ENCODE measurements at regions not wholly inside any gene's neighbourhood (a gene's known extent, or its start where the extent isn't known, plus 50 kb on each side); places are given as distances from the start of the nearest gene placed in this dataset.

DNA sequence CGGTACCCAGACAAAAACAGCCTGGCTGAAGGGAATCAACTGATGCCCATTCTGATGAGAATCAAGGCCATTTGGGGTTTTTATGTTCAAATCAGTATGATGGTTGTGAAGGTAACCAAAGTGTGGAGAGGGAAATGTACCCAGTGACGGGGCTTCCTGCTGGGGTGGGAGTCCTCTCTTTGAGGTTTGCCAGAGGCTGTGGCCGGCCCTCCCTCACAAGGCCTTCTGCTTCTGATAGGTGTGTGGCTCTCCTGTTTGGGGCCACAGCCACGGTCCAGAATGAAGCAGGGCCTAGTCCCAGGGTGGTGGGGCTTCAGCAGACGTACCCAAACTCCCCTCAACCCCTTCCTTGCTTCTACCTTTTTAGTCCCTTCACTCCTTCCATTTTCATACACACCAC is 86.7 kb upstream of the NAA20 start:
- no peak for DNase-seq

DNA sequence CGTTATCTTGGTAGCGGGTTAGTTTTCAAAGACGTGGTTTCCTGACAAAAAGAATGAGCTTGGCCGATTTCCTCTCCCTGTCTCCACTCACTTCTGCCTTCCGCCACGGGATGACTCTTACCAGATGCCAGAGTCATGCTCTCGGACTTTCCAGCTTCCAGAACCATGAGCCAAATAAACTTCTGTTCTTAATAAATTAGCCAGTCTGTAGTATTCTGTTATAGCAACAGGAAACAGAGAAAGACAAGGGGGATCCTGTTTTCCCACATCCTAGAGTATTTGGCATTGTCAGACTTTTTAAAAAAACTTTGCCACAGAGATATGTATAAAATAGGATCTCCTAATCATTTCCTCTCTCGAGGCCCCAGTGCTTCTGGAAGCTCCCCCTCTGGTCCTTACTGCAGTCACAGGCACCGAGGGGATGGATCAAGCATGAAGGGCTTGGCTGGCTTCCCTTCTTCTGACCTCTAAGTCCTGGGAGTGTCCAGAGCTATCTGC is 84.9 kb upstream of the NAA20 start:
- no peak for DNase-seq

DNA sequence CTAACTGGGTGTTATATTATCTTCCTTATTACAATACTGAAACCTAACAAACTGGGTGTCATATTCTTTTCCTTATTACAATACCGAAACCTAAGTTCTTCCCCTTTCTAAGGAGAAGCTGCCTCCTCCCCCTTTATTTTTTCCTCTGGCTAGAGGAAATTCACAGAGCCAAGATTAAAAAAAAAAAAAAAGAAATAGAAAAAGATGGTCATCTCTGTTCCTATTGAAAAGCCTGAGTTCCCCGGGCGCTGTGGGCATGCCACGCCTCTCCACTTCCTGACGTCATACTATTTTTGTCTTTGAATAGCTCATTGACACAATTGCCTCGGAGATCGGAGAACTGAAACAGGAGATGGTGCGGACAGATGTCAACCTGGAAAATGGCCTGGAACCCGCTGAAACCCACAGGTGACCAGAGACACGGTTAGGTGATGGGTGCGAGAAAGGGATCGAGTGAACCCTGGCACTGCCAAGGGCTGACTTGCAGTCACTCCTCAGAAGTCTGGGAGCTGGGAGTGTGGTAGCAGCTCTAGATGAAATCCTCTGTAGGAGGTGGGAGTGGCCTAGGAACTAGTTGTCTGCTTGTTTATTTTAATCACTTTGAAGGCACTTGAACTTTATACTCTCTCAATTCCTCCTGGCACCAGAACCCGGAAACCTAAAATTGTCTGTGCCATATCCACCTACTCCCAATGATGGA is 82.2 kb upstream of the NAA20 start:
- peak; percentile 52 for DNase-seq

DNA sequence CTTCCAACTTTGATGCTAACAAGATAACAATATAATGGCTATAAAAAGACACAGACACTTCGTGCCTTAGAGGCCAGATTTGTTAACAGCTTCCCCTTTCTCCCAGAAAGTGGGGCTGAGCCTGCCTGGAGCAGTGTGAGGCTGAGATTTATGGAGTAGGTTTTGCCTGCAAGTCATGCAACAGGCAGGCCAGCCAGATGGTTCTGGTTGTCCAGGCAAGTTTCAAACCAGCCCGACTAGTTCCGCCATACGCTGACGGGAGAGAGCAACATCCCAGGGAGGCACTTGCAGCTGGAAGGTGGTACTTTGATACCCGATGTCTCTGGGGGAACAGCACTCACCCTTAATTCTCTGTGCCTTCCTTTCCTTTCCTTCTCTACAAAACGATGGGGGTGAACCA is 81.3 kb upstream of the NAA20 start:
- DNase-seq = peak; percentile 87

DNA sequence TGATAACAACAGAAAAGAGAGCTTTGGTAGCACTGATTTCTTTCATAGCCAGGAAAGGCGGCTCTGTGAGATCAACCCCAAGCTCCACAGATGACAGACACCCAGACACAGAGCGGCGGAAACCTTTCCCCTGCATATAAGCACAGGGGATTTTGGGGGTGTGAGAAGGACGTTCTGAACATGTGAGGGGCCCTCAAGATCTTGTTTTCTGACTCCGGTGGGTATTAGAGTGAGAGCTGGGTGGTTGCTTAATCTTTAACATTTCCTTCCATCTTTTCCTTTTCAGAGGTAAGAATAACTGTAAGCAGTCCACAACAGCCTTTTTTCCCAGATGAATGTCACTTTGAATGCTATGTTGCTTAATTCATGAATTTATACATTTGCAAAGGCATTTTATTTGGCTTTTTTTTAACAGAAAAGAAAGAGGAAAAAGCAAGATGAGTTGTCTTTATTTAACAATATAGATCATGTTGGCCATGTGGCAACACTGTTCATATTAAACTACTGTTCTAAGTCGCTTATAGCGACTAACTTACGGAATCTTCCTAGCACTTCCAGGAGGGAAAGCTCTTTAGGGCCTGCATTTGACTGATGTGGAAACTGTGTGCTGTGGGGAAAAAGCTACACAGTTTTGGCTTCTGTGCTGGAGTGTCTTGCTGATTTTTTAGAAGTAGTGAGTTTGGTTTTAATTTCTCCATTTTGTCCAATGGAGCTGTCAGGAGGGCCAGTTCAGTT is 80.5 kb upstream of the NAA20 start:
- no peak for DNase-seq

DNA sequence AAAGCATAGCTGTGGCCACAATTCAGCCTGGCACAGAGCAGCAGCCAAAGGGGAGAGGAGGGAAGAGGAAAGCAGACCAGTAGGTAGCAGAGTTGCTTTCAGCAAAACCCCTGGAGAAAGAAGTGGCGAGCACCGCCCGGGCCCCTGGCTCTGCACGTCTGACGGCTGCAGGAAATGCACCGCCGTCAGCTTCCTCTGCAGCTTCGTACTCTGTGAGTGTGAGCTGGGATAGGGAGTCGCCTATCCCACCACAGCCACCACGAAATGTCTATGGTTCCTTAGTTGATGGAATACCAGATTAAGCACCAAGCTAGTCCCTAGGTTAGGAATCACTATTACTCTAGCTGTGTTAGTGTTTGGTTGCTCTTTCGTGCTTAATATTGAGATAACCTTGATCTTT is 79.9 kb upstream of the NAA20 start:
- DNase-seq = no peak

DNA sequence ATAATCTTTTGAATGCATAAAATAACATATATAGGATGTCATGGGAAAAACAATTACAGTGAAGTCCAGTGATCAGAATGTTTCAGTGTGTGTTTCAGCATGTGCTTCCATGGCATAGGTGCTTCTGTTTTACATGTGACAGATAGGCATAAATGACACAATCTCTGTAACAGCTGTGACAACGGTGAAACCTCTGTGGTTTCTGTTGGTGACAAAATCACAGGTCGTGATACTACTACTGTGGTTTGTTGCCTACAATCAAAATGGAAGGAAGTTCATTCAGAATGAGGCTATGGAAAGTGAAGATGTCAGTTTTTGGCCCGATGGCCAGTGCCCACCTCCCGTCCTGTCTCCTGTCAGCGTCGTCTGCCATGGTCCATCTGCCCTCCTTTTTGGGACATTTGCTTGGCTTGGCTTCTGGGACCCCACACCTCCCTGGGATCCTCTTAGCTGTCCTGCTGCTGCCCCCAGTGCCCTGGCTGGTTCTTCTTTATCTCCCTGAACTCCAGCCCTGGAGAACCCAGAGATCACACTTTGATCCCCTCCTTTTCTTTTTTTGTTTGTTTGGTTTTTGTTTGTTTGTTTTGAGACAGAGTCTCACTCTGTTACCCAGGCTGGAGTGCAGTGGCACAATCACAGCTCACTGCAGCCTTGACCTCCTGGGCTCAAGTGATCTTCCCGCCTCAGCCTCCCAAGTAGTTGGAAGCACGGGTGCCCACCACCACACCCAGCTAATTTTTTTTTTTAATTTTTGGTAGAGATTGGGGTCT is 79.3 kb upstream of the NAA20 start:
- DNase-seq = no peak

DNA sequence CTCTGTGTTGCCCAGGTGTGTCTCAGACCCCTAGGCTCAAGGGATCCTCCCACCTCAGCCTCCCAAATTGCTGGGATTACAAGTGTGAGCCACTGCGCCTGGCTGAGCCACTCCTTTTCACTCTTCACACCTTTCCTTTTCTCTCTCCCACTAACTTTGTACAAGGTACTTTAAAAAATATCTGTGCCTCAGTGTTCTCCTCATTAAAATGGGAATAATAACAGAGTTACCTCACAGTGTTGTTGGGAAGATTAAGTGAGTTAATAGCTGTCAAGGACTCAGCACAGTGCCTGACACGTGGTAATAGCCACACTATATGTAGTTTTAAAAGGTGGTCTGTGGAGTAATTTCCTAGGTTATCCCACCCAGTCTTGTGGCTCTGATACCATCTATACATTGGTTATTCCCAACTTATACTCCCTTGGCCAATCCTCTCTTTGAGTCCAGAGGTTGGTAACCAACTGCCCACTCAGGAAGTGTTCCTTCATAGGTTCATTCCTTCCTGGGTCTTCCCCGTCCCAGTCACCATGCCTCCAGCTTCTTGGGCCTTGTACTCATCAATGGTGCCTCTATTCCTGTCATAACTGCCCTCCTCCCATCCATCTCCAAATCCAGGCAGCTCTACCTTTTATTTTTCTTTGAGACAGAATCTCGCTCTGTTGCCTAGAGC is 78.6 kb upstream of the NAA20 start:
- no peak for DNase-seq

DNA sequence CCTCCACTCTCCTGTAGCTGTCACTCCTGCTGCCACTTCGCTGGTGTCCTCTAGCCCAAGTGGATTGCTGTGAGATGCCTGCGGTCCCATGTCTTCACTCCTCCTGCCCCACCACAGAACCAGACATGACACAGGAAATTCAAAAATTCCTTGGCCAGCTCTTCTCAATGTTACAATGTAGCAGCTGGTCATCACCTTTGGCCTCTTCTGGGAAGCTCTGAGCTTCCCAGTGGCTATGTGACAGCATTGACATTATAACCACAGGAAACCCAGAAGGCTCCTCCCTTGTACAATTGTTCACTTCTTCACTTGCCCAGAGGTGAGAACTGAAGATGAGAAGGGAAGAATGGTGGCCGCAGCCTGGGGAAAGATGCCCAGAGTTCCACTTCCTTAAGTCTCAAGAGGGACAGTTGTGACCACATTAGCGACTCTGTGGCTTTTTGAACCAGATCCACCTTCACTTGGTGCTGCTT is 76.1 kb upstream of the NAA20 start:
- DNase-seq = no peak

DNA sequence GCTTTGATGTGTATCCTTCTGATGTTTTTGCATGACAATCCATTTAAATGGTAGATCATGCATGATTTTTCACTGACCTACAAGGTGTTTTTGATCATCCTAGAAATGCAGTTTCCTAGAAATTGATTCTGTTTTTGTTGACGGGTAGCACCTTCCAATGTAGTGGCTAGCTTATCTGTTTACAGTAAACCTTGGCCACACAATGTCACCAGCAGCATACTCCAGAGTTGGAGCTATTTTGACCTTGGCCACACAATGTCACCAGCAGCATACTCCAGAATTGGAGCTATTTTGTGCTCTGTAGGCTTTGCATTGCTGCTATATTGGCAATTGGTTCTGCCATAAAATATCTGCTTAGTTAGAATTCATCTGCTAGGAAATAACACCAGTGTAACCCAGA is 74.6 kb upstream of the NAA20 start:
- DNase-seq = no peak

DNA sequence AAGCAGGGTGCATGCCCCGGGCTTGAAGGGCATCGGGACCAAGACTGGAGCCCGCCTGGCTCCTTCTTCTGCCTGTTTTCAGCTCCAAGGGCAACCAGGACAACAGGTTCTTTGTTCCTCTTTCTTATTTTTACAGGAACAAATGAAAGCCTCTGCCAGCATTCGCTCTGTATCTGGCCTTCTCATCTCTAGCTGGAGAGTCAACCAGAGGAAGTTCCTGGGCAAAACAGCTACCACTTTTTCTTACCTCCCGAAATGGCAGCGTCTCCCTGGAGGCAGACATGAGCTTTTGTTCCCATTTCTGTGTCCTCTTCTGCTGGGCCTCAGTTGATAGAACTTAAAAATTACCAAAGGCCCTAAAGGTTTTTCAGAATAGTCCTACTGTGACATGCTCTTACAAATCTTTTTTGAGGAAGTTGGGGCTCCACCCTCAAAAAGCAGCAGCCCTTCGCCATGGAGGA is 74.1 kb upstream of the NAA20 start:
- DNase-seq = no peak

DNA sequence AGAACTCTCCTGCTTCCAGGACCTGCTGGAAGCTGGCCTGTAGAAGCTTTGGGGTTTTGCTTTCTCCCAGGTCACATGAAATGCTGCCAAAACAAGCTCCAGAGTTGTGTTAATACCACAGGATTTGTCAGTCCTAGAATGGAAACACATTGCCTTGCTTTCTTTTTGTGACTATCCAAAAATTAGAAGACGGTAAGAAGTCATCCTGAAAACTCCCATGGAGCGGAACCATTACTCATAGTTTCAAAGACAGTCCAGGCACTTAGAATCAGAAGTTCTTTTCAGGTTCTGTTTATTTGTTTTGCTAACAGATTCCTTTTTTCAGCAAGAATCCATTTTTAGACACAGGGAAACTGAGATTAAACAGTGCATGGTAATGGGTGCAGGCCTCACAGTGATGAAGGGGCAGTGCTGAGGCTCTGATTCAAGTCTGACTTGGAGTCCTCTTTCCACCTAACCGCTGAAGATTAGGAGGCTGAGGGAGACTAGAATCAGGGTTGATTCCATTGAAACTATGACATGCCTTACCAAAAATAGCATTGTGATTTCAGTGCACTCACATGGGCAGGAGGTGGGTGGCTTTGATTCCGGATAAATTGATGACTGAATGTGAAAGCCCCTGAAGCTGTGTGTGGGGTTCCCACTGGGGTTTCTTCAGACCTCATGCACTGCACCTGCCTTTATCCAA is 72.2 kb upstream of the NAA20 start:
- DNase-seq = no peak

DNA sequence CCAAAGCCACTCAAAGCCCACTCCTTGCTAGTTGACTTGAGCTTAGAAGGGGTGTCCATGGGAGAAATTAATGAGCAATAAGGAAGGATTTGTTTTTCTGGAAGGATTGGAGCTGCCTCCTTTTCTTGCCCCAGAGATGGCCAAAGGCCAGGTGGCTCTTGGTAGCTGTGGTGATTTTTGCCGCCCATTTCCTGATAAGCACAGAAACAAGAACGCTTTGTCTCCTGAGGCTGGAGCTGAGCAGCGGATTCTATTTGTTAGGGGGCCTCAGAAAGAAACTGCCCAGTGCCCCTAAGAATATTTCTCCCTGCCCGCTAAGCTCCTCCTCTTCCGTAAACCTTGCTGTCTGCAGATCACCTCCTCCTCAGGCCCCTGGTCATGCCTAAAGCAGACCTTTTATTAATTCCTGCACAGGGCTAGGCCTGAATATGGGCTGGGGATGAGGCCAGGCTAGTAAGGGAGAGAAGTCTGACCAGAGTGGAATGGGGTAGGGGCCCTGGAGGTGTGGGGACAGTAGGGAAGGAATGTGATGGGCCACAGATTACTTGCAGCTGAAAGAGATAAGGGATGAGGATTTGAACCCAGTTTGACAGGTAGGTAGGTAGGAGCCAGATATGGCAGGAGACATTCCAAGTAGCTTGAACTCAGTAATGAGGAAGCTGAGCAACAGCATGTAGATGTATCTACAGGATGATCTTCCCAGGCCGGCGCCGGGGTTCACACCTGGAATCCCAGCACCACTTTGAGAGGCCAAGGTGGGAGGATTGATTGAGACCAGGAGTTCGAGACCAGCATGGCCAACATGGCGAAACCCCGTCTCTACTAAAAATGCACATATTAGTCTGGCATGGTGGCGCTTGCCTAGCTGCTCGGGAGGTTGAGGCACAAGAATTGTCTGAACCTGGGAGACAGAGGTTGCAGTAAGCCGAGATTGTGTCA is 71.2 kb upstream of the NAA20 start:
- DNase-seq = no peak

DNA sequence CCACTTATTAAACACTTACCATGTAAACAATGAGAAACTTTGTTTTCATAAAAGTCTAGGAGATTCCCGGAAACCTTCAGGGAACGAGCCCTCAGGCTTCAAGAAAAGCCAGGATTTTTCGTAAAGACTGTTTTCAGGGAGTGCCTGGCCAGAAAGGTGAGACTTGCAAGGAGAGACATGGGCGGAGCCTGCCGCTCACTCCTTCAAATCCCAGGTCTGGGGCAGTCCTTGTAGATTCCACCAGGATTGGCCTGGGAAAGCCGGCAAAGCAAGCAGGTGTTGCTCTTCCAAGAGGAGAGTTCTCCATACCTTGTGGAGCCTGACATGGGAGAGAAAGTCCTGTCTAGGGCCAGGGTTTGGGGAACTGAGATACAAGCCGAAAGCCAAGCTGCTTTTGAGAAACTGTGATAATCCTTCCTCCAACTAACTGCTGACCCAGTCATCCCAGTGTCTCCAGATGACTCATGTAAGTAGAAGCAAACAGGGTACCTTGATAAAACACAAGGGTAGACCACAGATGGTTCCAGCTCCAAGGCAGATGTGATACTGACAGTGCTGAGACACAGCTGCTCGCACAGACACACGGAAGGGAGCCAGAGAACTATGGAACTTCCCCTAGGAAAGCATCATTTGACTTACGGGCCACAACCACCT is 69.4 kb upstream of the NAA20 start:
- DNase-seq = peak; percentile 27

DNA sequence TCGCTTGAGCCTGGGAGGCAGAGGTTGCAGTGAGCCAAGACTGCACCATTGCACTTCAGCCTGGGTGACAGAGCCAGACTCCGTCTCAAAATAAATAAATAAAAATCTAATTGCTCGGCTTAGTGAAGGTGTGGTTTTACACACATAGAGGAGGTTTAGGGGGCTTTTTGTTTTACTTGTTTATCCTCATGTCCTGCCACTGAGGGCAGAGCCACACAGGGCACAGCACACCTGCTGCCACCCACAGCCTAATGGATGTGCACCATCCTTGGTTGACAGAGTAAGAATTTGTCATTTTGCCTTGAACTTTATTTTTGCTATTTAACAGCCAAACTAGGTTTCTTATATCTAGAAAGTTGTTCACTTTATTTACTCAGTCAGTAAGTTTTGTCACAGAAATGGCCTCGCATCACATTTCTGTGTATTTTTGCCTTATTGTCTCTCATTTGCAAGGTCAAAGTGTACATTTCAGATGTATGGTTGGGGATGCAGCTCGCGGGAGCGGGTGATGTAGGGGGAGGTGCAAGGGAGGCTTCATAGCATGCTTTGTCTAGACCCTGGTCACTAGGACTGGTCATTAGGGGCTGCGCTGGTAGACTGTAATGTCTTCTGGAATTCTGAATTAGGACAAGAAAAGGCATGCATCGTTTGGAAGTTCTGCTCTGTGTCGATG is 67.8 kb upstream of the NAA20 start:
- DNase-seq = no peak

DNA sequence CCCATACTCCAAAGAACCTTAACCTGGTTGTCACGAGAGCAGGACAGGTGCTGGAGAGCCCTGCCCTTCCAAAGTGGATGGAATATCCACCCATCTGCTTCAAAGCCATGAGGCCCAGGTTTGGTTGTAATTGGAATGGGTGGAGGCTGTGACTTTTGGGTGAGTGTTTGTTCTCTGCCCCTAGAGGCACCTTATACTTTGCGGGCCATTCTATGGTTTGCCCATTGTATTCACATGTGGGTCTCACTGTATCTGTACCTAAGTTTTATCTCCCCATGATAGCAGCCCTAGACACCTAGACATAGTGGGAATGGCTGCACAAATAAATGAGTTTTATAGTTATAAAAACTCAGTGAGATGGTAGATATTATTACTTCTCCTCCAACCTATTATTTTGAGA is 67.1 kb upstream of the NAA20 start:
- no peak for DNase-seq

DNA sequence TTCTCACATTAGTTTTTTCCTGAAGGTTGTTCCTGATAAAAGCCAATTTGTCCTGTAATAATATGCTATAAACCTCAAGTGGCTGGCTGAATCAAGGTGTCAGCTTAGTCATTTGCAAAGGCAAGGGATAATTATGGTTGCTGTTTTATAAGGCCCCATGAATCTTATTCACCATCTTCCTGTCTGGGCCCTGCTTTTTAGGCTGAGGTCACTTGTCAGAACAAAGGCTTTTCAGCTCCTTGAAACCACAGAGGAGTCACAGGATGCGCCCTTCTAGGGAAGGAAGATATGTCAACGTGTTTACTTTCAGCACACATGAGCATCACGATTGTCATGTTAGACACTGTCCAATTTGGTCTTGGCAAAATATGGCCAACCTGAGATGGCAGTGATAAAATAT is 64.8 kb upstream of the NAA20 start:
- no peak for DNase-seq

DNA sequence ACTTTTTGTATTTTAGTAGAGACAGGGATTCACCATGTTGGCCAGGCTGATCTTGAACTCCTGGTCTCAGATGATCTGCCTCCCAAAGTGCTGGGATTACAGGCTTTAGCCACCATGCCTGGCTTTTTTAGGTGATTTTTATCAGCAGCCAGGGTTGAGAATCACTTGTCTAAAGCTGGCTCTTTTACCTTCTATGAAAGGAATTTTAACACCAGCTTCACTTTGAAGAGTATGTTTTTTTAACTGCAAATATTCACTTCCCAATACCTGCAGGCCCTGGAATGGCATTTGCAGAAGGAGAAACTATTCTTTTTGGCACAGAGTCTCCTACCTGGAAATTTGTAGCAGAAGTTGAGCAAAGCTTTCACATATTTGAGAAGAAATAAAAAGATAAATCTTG is 63.6 kb upstream of the NAA20 start:
- no peak for DNase-seq

DNA sequence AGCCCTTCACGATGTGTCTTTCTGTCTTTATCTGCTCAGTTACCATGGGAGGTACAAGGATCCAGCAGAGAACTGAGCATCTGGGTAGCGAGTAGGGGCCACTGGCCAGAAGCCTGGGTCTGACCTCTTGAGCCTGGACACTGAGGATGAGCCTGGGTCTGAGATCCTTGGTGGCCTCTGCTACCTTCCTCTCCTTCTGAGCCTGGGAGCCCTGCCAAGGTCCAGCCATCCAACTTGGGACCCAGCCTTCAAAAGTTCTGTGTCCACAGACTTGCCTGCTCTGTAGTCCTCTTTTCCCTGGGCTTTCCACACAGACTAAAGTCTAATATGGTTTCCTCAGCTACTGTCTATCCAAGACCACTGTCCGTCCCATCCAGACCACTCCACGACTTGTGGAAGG is 60.2 kb upstream of the NAA20 start:
- DNase-seq = no peak

DNA sequence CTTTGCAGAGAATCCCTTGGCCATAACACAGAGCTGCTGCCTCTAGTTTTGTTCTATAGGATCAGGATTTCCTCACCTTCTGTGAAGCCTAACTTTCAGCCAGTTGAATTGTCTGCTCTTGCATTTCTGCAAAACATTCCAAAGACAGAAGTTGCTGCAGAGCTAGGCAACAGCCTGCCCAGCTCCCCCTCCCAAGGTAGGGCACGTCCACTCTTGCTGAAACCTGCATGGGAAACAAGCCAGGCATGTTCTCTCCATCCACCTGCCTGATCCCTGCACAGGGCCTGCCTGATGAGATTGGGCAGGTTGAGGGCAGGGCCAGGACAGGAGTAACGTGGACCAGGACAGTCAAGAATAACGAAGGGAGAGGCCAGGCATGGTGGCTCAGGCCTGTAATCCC is 58.9 kb upstream of the NAA20 start:
- DNase-seq = peak; percentile 47

Measured in NCI-H2171 treated with DMSO at 0.1 percent for 48 hours (cell line).